Stomach smooth muscle (tissue), 2 donors: ENCODE measurements at regions not wholly inside any gene's neighbourhood (a gene's known extent, or its start where the extent isn't known, plus 50 kb on each side); places are given as distances from the start of the nearest gene placed in this dataset.
"Not testable (repeated sequence)": the region's sequence is repeated elsewhere in the genome, so short reads cannot be mapped to it uniquely, and the experiment has no call there.

ENCODE experiments used
- H3K27ac ChIP-seq: one replicate; pipeline ENCODE4 v1.7.0; 2013; ENCODE audit warnings: mild to moderate bottlenecking, low read length, inconsistent platforms
- H3K27me3 ChIP-seq, 2 donors: one replicate each; pipeline ENCODE4 v1.7.0; 2013; ENCODE audit warnings: low read length in 2 of 2; ENCODE audit not compliant: insufficient read depth in 2 of 2, control insufficient read depth in 1 of 2
- H3K36me3 ChIP-seq, 2 donors: one replicate each; pipeline ENCODE4 v1.7.0; 2013; ENCODE audit warnings: low read length in 2 of 2; ENCODE audit not compliant: control insufficient read depth in 2 of 2, insufficient read depth in 2 of 2
- H3K4me1 ChIP-seq: one replicate; pipeline ENCODE4 v1.7.0; 2013; ENCODE audit warnings: low read length; ENCODE audit not compliant: control insufficient read depth, insufficient read depth
- H3K4me3 ChIP-seq, 2 donors: one replicate each; pipeline ENCODE4 v1.7.0; 2013; ENCODE audit warnings: low read length in 2 of 2
- H3K9ac ChIP-seq, 2 donors: one replicate each; pipeline ENCODE4 v1.7.0; 2013; ENCODE audit warnings: low read length in 2 of 2, mild to moderate bottlenecking in 1 of 2
- H3K9me3 ChIP-seq, 2 donors: one replicate each; pipeline ENCODE4 v1.7.0; 2013; ENCODE audit warnings: low read length in 2 of 2; ENCODE audit not compliant: control insufficient read depth in 2 of 2
- donor health status: healthy.
- donor health status: Pancreatic carcinoma.

- Histone ChIP-seq H3K27ac (no peak overlapping the region), H3K4me3 (no peak overlapping the region), H3K9ac (no peak overlapping the region), H3K36me3 (no peaks in the 10 kb centered on the region), H3K9me3 (no peaks in the 10 kb centered on the region), H3K27me3 (no peaks in the 10 kb centered on the region), H3K4me1 (no peaks in the 10 kb centered on the region)
These were observed 1088.9 kb upstream of the CITED2 start for GRCh38 chr6:140463312-140463710.

GRCh38 chr6:140462453-140463311 lies 1088.2 kb upstream of the CITED2 start:
- no peaks in the 10 kb centered on the region for H3K27me3 ChIP-seq
- no peaks in the 10 kb centered on the region for H3K36me3 ChIP-seq
- no peaks in the 10 kb centered on the region for H3K9me3 ChIP-seq
- H3K4me3 ChIP-seq: no peak overlapping the region
- peak overlapping the region in 1 of 2 donors; percentile 40 for H3K9ac ChIP-seq
- H3K4me1 ChIP-seq: no peaks in the 10 kb centered on the region
- no peak overlapping the region for H3K27ac ChIP-seq

GRCh38 chr6:140462076-140462452 lies 1087.6 kb upstream of the CITED2 start:
- Histone ChIP-seq H3K36me3 (no peaks in the 10 kb centered on the region), H3K4me1 (no peaks in the 10 kb centered on the region), H3K9me3 (no peaks in the 10 kb centered on the region), H3K9ac (no peak overlapping the region), H3K27me3 (no peaks in the 10 kb centered on the region), H3K4me3 (no peak overlapping the region), H3K27ac (no peak overlapping the region)

GRCh38 chr6:140460267-140460666 lies 1085.8 kb upstream of the CITED2 start:
- Histone ChIP-seq H3K27ac (no peak overlapping the region), H3K36me3 (no peaks in the 10 kb centered on the region), H3K4me3 (no peak overlapping the region), H3K27me3 (no peaks in the 10 kb centered on the region), H3K9ac (no peak overlapping the region), H3K9me3 (no peaks in the 10 kb centered on the region), H3K4me1 (no peaks in the 10 kb centered on the region)

- H3K4me1 ChIP-seq: no peaks in the 10 kb centered on the region
- H3K9me3 ChIP-seq: no peaks in the 10 kb centered on the region
- no peaks in the 10 kb centered on the region for H3K27me3 ChIP-seq
These were observed 1084.8 kb upstream of the CITED2 start for GRCh38 chr6:140459209-140459608.

GRCh38 chr6:140446241-140446640 lies 1071.8 kb upstream of the CITED2 start:
- Histone ChIP-seq H3K27me3 (no peaks in the 10 kb centered on the region), H3K36me3 (no peaks in the 10 kb centered on the region)

More at GRCh38 chr6:140459209-140459608, 1084.8 kb upstream of the CITED2 start:
- Histone ChIP-seq H3K4me3 (no peak overlapping the region), H3K36me3 (no peaks in the 10 kb centered on the region), H3K27ac (no peak overlapping the region), H3K9ac (no peak overlapping the region)

GRCh38 chr6:140445474-140446004 lies 1071.1 kb upstream of the CITED2 start:
- Histone ChIP-seq H3K9me3 (no peaks in the 10 kb centered on the region), H3K27me3 (no peaks in the 10 kb centered on the region), H3K4me1 (no peaks in the 10 kb centered on the region), H3K9ac (no peak overlapping the region), H3K4me3 (no peak overlapping the region), H3K36me3 (no peaks in the 10 kb centered on the region), H3K27ac (no peak overlapping the region)

More at GRCh38 chr6:140446241-140446640, 1071.8 kb upstream of the CITED2 start:
- Histone ChIP-seq H3K9me3 (no peaks in the 10 kb centered on the region), H3K9ac (no peak overlapping the region), H3K4me3 (no peak overlapping the region), H3K27ac (no peak overlapping the region), H3K4me1 (no peaks in the 10 kb centered on the region)

GRCh38 chr6:140443112-140443511 lies 1068.7 kb upstream of the CITED2 start:
- H3K36me3 ChIP-seq, H3K4me3 ChIP-seq, H3K9me3 ChIP-seq, H3K4me1 ChIP-seq, H3K27ac ChIP-seq, H3K27me3 ChIP-seq, H3K9ac ChIP-seq: not testable (repeated sequence)

- Histone ChIP-seq H3K27ac (no peak overlapping the region), H3K36me3 (no peaks in the 10 kb centered on the region), H3K9ac (no peak overlapping the region), H3K27me3 (no peaks in the 10 kb centered on the region), H3K4me1 (no peaks in the 10 kb centered on the region), H3K9me3 (no peaks in the 10 kb centered on the region), H3K4me3 (no peak overlapping the region)
These were observed 1066.8 kb upstream of the CITED2 start for GRCh38 chr6:140441256-140441655.

GRCh38 chr6:140440223-140440835 lies 1065.9 kb upstream of the CITED2 start:
- Histone ChIP-seq H3K27me3 (no peaks in the 10 kb centered on the region), H3K27ac (no peak overlapping the region), H3K4me1 (no peaks in the 10 kb centered on the region), H3K9ac (no peak overlapping the region), H3K36me3 (no peaks in the 10 kb centered on the region), H3K4me3 (no peak overlapping the region), H3K9me3 (no peaks in the 10 kb centered on the region)

- no peaks in the 10 kb centered on the region for H3K4me1 ChIP-seq
- no peaks in the 10 kb centered on the region for H3K36me3 ChIP-seq
- no peak overlapping the region for H3K4me3 ChIP-seq
- H3K27ac ChIP-seq: no peak overlapping the region
- no peak overlapping the region for H3K9ac ChIP-seq
- H3K9me3 ChIP-seq: no peaks in the 10 kb centered on the region
- no peaks in the 10 kb centered on the region for H3K27me3 ChIP-seq
These were observed 1063.9 kb upstream of the CITED2 start for GRCh38 chr6:140438346-140438735.
